GM21381 (cell line): ENCODE measurements at regions not wholly inside any gene's neighbourhood (a gene's known extent, or its start where the extent isn't known, plus 50 kb on each side); places are given as distances from the start of the nearest gene placed in this dataset.

Source experiments
- ATAC-seq: cut with Tn5 transposase; IDR thresholded peaks from one replicate; pipeline ENCODE4 v1.9.1; 2021; ENCODE audit warnings: mild to moderate bottlenecking, moderate library complexity; ENCODE audit not compliant: unreplicated experiment

DNA sequence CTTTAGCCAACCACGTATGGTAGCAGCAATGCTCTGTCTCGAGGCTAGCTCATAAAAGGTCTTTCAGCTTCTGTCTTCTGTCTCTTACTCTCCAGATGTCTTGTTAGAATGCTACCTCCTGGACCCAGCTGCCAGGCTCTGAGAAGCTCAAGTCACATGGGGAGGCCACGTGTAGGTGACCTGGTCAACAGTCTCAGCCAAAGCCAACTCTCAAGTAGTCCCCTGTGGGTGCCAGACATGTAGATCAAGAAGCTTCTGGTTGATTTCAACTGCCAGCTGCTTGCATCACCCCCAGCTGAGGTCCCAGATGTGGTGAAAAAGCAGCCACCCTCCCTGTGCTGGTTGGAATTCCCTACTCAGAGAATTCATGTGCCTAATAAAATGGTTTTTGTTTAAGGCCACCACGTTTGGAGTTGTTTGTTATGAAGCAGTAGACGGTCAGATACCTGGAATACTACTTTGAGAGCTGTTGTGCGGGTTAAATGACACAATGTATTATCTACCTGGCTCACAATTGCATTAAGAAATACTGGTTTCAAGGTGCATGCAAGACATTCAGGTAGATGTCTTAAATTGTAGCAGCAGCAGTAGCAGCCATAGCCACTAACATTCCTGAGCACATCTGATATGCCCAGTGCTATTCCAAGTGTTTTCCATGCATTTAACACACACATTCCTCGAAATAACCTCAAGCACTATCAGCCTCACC, 131.0 kb upstream of the RFC3 start:
- ATAC-seq: no peak

DNA sequence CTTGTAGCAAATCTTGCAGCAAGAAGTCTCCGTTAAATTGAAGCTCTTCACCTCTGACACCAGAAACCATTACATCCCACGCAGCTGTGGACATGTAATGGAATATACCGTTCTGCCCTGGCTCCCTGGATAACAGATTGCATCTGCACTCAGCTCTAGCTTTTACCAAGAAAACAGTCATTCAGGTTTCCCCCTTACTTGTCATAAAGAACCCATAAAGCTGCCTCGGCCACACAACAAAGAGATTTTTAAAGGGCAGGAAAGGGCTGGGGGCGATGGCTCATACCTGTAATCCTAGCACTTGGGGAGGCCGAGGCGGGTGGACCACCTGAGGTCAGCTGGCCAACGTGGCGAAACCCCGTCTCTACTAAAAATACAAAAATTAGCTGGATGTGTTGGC, 127.6 kb upstream of the RFC3 start:
- ATAC-seq: no peak

GRCh38 chr13:33691980-33692379, 126.0 kb upstream of the RFC3 start:
- no peak for ATAC-seq

GRCh38 chr13:33692531-33692930, 125.4 kb upstream of the RFC3 start:
- no peak for ATAC-seq

DNA sequence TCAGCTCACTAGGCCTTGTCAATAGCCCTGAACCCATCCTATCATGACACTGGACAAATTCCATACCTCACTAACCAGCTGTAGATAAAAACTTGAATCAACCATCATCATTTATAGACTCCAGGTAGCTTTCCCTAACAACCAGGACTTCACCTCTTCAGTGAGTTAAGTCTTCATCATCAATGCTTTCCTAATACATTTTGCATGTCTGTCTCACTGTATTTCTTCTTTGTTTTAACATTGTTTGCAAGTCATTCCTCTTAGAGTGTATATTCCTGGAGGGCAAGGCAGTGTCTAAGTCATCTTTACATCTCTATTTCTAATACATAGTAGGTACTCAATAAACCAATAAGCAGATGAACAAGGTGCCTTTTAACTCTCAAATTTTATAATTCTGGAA, 123.4 kb upstream of the RFC3 start:
- no peak for ATAC-seq

DNA sequence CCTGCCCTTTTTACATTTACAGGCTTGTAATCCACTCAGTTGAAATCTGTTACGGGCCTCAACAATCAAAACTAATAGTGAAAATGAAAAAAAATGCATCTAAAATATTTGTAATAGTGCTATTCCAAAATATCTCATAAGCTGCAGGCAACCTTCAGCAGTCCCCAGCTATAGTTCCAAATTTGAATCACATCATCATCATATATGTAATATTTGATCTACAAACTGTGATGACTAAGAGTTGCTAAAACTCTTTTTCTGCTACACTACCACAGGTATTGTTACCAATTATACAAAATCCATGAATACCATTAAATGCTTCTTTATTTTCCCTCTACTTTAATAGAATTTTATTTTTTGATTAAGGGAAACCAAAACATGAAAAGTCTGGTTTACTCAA, 121.4 kb upstream of the RFC3 start:
- ATAC-seq: no peak

DNA sequence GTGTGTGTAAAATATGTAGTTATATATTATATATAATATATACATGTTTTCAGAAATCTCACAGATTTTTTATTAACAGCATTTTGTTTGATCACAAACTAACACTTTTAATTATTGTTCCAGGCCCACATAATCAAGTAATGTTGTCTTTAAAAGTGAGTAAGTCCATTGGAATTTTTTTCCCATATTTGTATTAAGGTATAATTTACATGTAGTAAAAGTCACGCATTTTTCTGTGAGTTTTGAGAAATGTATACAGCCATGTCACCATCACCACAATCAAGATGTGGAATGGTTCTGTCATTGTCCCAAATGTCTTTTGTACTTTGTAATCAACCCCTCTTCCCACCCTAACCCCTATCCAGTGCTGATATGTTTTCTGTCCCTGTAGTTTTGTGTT, 120.0 kb upstream of the RFC3 start:
- ATAC-seq: no peak

DNA sequence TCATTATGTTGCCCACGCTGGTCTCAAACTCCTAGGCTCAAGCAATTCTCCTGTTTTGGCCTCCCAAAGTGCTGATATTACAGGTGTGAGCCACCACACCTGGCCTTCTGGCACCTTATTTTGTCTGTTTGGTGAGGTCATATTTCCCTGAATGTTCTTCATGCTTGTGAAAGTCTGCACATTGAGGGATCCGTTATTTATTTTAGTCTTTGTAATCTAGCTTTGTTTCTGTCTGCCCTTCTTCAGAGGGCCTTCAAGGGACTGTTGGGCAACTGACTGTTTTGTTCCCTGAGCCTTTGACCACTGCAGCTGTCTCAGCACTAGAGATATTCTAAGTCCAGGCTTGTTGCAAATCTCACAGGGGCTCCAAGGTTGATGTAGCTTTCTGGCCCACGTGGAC, 110.5 kb upstream of the RFC3 start:
- no peak for ATAC-seq

- no peak for ATAC-seq
Measured at GRCh38 chr13:33710924-33711323, 107.0 kb upstream of the RFC3 start.

- ATAC-seq: no peak
Measured at GRCh38 chr13:33711436-33711835, 106.5 kb upstream of the RFC3 start.

GRCh38 chr13:33717775-33718174, 100.2 kb upstream of the RFC3 start:
- ATAC-seq: no peak

- ATAC-seq: no peak
Measured at GRCh38 chr13:33721724-33722123, 96.2 kb upstream of the RFC3 start.

DNA sequence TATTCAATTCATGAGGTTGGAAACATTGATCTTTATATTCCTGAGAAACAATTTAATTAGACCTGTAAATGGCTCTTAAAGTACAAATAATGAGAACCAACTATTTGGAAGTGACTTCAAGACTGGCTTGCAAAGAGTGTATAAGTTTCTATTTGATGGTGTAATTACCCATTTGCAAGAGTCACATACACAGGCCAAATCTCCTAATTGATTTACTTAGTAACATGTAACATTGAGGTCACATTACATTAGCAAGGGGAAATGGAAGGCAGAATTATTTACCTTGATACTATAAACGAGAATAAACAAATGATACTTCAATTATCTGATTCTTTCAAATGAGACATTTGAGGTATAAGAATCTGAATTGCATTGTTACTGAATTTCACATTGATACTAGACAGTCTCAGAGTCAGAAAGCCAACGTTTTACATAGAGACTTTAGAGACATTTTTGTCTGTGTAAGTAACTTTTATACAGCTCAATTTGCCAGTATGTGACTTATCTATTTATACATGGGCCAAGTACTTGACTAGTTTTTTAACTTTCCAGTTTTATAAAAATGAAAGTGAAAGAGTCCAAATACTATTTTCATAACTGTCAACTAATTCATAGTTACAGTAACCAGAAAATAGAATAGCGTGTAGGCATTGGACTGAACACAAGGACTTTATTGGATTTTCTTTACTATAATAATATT, 95.6 kb upstream of the RFC3 start:
- no peak for ATAC-seq

GRCh38 chr13:33723365-33723764, 94.6 kb upstream of the RFC3 start:
- no peak for ATAC-seq

DNA sequence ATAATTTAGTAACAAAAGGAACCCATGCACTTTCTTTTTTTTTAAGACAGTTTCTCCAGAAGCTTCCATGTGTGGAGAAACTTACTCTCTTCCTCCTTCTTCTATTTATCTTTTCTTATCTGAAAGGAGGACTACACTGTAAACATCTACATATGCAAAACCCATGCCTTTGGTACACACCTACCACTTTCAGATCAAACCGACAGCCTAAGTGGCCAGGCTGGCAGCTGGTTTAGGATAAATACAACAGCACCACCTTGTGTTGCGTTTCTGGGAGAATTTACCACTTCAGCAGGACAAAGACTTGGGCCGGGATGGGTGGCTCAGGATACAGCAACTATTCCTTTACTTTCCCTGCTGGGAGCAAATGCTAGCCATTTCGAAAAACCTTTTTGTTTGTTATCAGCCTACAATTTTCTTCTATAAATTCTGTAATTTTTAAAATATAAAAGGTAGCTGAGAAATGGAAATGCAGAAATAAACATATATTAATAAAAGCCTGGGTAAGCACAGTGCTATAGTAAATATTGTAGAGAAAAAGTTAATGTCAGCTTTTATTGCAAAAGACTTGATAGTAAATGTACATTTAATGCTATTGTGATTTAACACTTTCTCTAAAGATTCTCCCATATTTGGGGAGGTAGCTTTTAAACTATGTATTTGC, 94.0 kb upstream of the RFC3 start:
- ATAC-seq: peak; percentile 81

DNA sequence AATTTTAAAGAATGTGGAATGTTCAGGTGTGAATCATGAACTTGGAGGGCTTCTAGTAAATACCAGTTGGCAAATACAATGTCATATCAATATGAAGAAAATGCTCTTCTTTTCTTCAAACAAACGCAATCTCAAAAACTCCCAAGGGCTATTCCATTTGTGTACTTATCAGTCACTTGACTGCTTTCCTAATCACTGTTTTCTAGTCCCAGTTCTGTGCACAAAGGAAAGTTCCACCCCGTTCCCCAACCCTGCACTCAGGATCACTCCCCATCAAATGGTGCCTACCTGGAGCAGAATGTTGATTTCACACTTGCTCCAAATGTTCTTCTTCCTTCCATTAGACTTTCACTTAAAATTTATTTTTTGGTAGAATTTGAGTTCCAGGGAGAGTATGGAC, 92.6 kb upstream of the RFC3 start:
- no peak for ATAC-seq

DNA sequence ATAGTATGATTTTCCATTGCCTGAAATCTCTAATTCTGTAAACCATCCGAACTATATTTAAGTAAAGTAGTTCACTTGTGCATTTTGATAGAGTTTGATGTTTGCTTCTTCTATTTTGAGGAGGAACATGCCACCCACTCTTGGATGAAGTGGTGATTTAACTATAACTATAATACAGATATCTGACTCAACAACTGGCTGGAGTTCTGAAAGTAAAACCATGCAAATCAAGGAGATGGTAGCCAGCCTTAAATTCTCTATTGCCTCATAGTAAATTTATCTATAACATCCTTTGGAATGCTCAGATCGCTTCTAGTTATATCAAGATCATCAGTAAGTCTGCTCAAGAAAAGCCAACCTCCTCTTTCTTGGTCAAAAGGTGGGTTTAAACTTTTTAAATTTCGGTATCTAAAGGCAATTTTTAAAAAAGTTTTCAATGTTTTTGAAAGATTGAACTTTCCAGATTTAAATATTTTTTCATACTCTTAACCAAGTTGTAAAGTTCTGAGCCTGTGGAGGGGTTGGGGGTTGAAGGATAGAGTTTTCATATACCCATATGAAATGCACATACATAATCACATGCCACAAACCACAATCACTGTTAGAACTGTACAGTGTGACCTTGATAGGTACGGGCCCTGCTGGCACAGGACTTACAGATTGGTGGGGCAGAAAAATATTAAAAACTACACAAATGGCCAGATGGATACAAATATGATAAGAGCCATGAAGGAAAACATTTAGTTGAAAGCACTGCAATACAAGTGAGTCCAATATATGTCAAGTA, 90.5 kb upstream of the RFC3 start:
- ATAC-seq: no peak

DNA sequence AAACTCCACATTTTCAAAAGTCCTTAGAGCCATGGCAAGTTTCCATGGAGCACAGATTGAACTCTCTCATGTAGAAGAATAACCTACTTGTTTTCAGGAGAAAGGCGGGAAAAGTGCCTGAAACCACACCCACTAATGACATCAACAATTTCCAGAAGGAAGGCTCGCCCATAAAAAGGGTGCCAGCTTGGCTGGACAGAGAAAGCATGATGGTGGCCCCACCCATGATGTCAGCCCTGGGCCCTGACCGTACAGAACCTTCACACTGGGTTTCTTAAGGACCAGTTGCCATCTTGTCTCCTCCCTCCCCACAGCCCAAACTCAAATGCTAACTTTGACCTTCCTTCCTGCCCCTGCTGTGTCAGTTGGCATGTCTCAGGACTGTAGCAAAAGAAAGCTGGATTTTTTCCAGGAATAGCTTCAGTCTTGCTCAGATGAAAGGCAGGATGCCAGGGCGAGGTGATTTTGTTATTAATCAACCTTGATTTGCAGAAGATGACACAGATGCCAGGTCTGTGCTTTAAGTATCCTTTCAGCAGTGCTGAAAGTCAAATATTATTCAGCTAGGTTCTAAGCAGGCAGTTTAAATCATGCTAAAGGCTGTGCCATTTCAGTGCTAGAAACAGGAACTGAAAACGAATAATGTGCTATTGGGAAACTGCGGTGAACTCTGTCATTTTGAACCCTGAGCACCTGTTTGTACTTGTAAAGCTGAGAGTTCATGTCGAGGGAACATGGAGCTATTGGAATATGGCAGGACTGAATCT, 89.5 kb upstream of the RFC3 start:
- peak; percentile 84 for ATAC-seq

GRCh38 chr13:33730147-33730546, 87.8 kb upstream of the RFC3 start:
- no peak for ATAC-seq

DNA sequence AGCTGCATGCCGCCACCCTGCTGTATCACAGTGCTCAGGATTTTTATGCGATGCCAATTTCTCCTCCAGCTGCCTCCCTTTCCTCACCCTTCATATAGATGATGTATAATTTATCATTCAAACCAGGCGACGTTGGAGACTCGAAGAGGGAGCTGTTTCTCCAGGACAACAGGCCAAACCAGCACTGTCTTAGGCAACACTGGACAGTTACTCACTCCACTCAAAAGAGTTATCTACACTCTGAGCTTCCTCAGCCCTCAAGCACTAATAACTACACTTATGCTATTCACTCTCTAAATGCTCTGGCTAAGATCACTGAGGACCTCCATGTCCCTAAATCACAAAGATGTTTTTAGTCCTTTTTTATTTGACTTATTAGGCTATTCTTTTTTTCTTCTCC, 87.3 kb upstream of the RFC3 start:
- no peak for ATAC-seq

DNA sequence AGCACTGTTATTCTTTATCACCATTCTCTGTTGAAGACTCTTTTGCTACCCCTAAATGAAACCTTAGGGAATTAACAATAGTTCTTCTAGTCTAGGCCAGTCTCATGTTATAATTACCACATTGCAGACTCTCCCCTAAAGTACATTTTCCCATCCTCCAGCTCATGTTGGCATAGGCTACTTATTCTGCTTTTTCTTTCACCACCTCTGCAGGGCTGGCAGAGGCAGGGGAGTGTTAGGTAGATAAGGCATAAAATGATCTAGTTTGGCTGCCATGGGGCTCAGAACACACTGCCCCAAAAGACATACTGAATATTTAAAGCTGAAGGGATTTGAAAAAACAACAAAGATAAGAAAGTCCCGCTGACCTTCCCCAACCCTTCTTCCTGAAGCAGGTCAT, 82.7 kb upstream of the RFC3 start:
- no peak for ATAC-seq
